Retina (tissue), 1 donor: ENCODE measurements at regions not wholly inside any gene's neighbourhood (a gene's known extent, or its start where the extent isn't known, plus 50 kb on each side); places are given as distances from the start of the nearest gene placed in this dataset.

Experiments
- DNase-seq: peaks from one replicate; pipeline ENCODE4 v3.0.0-alpha.2; 2016

DNA sequence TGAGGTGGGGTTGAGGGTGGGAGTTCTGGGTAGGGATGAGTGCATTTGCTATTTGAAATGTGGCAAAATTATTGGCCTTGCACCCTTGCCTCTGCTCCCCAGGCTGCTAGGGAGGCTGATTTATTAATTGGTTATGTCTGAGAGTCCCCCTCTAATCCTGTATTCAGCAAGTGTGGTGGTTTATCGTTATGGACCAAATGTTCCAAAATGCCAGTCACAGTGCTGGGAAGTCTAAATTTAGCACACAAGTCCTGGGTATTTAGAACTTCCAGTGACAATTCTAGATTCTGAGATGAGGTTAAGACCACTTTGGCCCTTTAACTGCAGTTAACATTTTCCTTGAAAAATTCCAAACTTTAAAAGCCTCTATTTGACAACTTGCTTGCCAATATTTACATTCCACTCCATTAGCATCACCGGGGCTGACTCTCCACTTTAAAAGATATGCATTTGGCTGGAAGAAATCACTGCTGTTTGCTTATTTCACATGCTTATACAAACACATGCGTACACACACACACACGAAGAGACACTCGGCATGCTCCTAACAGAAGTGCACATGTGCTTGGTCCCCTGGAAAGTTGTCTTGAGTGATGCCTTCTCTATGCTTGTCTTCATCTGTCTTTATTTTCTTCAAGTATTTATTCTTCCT lies 247.7 kb downstream of the IL20RB start:
- no peak for DNase-seq

DNA sequence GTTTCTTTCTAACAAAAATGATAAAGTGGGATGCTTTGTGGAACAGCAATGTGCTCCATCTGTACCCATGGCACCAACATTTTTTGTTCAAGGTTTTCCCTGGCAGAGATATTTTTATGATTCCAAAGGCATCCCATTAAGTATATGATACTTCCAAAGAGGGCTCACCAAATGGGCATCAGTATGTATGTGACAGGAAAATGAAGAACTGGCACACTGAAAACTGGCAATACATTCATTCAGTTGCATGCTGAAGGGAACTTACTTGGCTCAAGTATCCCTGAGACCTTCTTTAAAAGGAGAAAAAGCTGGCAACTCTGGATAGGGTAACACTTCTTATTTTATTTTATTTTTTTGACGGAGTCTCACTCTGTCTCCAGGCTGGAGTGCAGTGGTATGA lies 249.8 kb downstream of the IL20RB start:
- DNase-seq = no peak

DNA sequence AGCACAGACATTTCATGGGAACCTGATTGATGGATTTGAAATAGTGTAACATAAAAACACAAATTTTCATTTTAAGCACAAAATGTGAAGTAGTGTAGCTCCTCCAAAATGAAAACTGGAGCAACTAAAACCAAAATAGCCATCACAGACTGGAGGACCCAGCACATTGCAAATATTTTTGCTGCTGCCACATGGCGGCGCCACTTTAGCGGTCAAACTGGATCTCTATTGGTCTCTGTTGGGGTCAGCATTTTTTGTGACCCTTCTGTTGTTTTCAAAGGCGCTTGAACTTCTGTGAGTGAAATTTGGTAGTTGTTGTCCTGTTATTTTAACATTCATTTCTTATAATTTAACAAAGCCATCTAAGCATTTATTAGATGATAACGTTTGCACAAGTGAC lies 259.9 kb downstream of the IL20RB start:
- DNase-seq = no peak

DNA sequence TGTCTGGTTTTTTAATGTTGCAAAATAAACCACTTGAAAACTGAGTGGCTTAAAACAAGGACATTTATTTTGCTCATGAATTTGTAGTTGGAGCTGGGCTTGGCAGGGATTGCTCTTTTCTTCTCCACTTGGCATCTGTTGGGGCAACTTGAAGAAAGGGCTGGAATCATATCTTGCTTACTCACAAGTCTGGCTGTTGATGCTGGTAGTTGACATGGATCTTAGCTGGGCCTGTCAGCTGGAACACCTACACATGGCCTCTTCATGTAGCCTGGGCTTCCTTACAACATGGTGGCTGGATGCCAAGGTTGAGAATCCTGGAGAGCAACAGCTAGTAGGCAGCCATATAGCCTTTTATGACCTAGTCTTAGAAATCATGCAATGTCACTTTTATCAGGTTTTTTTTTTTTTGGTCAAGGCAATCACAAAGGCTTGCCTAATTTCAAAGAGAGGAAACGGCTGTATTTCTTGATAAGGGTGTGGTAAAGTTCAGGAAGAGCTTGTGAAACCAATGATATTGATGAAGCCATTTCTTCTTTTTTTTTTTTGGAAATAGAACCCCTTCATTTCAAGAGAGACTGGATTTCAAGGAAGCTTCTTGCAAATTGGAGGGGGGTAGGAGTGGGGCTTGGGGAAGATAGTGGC lies 262.1 kb downstream of the IL20RB start:
- no peak for DNase-seq

DNA sequence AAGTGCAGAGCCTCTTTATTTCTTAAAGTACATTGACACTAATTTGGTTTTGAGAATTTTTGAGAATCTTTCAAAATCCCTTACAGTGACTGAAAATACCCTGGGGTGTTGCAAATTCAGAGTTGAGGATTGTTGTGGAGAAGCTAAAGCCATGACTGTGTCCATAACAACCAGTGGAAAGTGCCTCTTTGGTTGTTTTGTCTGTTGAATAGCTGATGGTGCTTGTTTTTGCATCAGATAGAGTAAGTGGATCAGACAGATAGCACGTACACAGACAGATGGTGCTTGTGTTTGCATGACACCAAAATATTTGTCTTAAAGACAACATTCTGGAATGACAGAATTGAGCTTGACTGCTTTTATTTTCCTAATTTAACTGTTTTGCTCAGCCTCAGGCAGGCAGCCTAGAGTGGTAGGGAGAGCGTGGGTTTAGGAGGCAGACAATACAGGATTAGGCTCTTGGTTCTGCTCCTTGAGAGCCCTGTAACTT lies 265.0 kb downstream of the IL20RB start:
- peak; percentile 10 for DNase-seq

DNA sequence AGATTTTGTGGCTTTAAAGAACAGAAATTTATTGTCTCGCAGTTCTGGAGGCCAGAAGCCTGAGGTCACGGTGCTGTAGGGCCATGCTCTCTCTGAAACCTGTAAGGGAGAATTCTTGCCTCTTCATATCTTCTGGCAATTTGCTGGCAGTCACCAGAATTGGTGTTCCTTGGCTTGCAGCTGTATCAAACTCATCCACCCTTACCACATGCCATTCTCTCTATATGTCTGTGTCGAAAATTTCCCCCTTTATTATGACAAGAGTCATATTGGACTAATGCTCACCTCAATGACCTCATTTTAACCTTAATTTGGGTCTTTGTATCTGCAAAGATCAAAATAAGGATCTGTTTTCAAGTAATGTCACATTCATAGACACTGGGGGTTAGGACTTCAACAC lies 266.7 kb downstream of the IL20RB start:
- DNase-seq = no peak

DNA sequence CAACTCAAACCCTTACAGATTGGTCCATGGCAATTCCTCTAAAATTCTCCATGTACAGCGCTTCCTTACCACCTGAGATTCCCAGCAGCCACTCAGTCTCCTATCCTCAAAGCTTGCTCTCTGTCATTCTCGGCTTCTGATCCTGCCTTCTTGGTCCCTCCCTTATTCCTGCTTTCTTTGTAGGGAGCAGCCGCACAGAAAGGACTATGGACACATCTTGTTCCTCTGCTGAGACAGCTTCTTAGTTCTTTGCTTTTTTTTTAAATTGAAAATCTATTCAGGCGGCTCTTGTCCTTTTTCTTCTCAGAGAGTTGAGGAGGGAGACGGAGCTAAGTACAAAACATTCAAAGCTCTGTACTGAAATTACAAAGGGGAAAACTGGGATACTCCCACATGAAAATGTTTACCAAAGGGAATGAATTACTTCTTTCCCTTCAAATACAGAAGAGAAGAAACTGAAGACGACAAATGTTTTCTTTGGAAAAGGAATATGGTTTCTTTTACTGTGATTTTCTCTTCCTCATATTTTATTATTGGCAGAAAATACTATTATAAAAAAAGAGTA lies 285.1 kb downstream of the IL20RB start:
- no peak for DNase-seq

DNA sequence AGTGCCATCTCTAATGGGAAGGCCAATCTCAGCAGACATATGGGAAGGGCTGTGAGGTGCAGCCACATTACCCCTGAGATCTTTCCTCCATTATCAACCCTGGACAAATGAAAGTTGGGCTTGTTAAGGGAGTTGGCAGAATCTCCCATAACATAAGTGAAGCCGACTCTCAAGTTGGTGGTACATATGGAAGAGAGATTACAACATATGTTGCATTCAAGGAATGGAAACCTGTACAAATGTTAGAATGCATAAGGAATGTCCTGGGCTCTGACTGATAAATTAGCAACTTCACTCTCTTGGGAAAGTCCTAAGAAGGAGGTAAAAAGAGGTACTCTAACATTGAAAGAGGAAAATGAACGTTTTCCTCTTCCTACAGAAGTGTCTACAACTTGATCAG lies 288.7 kb downstream of the IL20RB start:
- no peak for DNase-seq

DNA sequence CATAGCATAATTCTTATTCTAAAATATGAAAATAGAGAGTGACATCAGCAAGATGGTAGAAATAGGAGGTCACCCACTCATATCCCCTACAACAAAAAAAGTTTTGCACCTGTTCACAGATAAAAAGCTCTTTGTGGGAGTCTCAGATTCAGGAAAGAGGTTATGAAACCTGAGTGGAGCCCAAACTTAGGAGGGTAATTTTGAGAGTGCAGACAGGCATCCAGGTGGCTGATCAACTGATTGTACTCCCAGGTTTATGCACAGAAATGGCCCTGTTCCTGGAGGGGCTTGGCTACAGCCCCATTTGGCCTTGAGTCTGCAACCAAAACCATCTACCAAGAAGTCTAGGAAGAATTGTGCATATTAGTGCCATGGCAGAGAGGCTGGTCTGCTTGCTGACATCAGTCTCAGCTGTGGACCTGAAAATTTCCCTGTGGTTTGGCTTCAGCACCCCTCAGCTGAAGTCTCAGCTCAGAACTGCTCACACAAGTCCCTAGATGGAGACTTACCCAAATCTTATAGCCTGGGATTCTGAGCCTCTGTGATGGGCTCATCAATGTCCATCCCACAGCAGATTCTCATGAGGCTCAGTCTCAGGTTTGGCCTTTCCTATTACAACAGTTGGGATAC lies 291.6 kb downstream of the IL20RB start:
- DNase-seq = no peak

DNA sequence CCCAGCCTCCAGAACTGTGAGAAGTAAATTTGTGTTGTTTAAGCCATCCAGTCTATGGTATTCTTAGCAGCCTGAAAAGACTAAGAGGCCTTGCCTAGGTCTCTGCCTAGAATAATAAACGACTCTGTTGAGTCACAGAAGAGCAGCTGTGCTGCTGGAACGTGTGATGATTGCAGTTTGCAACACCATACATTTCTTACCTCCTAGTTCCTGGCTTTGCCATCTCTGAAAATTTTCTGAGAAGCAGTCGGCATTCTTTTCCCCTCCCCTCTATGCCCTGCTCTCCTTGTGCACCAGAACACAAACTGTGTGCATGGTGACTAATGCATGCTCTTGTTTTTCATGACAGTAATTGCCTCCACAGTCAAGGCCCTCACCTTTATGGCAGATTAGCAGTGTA lies 301.3 kb downstream of the IL20RB start:
- DNase-seq = no peak

DNA sequence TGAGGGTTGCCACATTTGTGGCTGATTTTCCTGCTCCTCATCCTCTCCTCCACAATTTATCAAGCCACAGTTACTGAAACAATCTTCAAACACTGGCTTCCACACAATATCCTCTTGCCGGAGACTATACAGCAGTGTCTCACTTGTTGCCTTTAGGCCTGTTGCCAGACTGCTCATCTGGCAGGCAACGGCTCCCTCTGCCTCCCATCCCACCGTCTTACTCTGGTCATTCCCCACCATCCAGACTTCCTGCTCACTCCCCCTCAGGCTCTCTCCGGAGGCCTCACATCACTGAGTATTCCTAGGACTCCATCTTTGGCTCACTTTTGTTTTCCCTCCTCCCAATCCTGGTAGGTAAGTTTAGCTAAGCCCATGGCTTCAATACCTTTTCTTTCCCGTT lies 301.9 kb downstream of the IL20RB start:
- no peak for DNase-seq

DNA sequence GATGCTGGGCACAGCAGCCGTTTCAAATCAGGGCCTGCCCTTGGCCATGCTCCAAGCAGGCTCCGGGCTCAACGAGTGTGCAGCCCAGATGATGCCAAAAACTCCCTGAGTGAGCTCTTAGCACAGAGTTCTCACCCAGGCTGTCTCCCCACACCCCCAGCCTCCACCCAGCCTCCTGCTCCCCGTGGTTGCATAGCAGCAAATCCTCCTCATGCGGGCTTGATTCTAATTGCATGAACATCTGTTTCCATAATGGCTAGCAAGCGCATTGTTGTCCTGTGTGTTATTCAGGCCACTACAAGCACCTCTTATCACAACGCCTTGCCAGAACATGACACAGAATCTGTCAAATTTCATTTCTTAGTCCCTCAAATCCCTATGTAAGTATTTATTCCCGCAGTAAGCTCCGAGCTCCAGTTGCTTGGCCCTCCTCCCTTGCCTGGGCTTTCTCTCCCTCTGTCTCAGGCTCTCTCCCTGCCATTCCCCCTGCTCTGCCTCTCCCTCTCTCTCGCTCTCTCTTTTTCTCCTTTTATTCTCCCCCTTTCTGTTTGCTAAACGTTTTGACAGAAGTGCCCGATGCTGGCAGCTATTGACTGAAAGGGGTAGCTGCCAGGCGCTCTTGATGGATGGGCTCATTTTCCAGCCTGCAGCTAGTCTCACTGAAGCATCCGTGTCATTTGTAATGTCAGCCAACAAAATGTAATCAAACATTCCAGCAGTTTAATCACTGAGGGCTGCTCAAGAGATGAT lies 306.5 kb downstream of the IL20RB start:
- peak; percentile 66 for DNase-seq

DNA sequence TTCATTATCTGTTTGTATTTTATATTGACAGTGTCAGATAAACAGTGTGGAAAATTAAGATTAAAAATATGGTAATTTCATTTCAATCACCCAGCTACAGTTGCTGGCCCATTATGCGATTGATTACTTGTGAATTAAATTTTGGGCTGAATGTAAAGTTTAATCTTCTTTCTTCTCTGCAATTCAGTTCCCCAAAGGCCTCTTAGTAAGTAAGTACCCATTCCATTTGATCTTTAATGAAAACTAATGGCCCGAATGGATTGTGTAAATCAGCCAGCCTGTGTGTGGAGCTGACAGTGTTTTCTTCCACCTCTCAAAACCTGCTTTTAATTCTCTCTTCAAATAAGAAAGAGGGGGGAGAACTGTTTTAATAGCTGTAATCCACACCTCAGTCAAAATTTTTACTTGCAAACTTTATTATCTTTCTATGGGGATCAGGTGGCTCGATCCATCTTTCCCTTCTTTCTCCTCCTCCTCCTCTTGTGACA lies 307.1 kb downstream of the IL20RB start:
- DNase-seq = no peak

DNA sequence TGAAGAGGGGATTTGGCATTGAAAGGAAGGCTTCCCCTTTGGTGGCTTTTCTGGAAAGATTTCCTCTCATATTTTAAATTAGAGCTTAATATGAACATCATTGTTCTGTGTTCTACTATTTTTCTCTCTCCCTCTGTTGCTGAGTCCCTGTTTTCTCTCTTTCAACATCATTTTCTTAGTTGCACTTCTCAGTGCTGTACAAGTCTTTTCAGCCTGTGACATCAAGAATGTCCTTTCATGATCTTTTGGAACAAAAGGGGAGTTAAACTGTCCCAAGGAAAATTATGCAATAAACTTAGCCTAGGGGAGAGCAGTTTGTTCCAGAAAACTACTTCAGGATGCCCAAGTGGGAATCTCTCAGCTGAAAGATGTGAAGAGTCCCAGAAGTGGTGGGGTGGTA lies 325.1 kb downstream of the IL20RB start:
- DNase-seq = no peak

DNA sequence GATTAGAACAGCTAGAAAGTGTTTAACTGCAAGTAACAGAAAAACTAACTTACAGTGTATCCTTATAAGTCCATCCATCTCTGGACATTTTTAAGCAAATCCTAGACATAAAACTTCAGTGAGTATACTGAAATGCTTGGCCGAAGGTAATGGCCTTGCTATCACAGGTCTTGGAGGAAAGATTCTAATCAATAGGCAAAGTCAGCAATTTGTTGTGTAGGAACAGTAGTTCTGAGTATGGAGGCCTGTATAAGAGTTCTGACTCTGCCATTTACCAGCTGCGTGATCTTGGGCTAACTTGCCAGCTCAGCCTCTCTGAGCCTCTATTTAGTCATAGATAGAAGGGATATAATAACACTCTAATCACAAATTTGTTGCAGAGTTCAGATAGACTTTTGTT lies 328.1 kb downstream of the IL20RB start:
- DNase-seq = no peak

DNA sequence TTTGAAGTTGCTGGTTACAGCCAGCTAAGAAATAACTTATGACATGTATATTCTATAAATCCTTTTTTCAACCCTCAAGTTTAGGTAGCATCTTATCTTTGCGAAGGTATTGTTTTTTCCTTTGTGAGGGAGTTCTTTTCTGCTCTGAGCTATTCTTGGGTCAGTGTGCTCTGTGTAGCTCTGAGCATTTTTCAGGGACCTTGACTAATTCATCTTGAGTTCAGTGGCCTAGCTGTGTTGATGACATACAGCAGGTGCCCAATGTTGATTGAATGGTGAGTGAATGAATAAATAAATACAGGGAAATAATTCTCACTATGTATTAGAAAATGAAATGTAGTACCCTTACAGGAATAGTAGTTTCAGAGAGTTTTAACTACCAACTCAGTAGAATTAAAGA lies 335.3 kb downstream of the IL20RB start:
- DNase-seq = no peak

DNA sequence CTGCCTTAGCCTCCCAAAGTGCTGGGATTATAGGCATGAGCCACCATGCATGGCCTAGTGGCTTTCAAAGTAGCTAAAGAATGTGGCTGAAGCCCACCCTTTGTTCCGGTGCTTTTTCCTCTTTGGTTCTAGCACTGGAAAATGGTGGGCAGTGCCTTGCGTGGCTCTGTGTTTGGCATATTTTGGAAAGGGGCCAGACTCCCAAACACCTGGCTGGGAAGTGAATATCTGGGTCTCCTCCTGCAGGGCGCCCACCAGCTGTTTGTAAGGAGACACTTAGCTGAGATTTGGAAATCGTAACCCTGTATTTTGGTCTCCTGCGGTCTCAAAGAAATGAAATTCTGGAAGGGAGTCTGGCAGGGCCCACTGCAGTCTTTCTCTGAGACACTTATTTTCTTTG lies 336.4 kb downstream of the IL20RB start:
- no peak for DNase-seq

DNA sequence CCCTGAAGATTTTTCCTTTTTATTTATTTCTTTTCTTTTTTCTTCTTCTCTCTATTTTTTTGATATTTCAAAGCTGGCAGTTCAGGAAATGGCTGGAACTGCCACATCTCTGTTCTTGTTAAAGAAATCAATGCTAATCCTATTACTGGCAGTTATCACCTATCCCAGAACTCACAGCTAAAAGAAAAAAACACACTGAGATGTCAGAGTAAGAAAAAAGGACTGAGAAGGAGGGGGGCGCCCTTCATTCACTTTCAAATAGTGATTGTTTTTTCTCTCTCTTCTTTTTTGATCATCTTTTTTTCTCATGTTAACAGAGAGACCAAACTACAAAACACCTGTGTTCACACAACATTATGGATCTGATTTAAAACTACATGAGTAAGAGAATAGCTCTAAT lies 337.1 kb downstream of the IL20RB start:
- DNase-seq = no peak

DNA sequence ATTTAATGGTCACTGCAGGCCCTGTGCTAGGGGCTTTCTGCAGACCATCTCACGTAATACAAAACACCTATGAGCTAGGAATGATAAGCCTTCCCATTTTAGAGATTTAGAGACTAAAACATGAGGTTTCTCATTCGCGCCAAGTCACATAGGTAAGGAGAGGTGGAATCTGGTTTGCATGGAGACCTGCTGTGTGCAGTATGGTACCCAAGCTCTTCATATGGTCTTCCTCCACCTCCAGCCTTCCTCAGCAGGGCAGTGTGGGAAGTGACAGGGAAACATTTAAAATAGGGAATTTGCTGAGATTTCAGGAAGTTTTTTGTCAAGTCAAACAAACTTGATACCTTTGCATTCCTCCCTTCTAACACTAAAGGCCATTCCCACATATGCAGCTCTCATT lies 337.6 kb downstream of the IL20RB start:
- no peak for DNase-seq

DNA sequence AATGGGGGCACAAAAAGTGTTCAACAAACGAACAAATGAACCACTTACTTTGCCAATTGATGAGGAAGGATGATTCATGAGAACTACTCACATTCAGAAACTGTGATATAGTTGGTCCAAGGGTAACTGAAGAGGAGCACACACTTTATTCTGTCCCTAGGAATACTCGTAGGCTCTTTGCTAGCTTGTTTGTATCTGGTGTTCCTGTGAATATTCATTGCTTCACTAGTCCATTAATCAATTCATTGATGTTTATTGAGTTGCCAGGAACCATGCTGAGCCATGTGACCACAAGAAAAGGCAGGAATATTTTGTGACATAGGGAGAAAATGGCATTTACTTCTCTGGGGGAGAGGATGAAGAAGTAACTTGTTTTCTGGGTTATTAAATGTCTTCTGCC lies 338.3 kb downstream of the IL20RB start:
- no peak for DNase-seq

DNA sequence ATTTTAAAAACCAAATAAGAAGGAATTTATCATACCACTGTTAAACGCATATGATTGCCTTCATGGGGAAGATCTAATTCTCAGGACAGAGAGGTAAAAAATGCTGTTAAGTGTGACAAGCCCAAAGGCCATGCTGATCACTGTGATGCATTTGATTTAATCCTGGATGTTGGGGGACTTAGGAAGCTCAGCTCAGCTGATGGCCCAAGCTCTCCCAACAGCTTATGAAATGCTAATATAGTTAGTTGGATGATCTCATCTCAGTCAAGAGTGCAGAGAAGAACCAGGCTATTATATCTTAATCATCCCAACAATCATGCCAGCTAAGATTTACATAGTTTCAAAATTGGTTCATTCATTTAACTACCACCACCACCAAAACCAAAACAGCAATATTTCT lies 340.0 kb downstream of the IL20RB start:
- no peak for DNase-seq

DNA sequence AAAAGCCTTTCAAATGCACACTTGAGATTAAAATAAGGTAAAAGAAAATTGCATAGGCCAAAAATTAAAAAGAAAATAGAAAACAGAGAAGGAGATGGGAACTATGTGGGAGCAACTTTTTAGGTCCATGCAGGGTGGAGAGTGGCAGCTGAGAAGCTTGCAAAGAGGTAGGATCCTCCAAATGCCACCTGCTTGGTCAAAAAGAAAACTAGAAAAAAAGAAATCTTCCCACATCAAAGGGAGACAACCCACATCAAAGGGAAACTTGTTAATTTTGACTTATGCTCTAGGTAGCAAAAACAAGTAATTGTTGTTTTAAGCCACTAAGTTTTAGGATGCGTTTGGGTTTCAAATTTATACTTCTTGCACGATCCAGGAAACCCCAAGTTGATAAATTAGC lies 342.9 kb downstream of the IL20RB start:
- no peak for DNase-seq
